H9 (cell line): ENCODE measurements at regions not wholly inside any gene's neighbourhood (a gene's known extent, or its start where the extent isn't known, plus 50 kb on each side); places are given as distances from the start of the nearest gene placed in this dataset.

Experiments
- DNase-seq: peaks from one replicate; pipeline ENCODE4 v3.0.0-alpha.2; 2017
- H2AFZ ChIP-seq: one replicate; pipeline ENCODE4 v1.6.1; 2013; ENCODE audit warnings: mild to moderate bottlenecking, low read length, control low read depth, moderate library complexity
- H2AK5ac ChIP-seq: 2 replicates; pipeline ENCODE4 v1.6.1; 2013; ENCODE audit warnings: low read length, control low read depth, mixed read lengths; ENCODE audit not compliant: insufficient read length
- H2BK120ac ChIP-seq: one replicate; pipeline ENCODE4 v1.6.1; 2013; ENCODE audit warnings: low read depth, mild to moderate bottlenecking, low read length, control low read depth, inconsistent platforms; ENCODE audit not compliant: poor library complexity, severe bottlenecking
- H2BK12ac ChIP-seq: 2 replicates; pipeline ENCODE4 v1.6.1; 2013; ENCODE audit warnings: low read length, control low read depth, mixed read lengths, low read depth; ENCODE audit not compliant: insufficient read length
- H2BK15ac ChIP-seq: 2 replicates; pipeline ENCODE4 v1.6.1; 2013; ENCODE audit warnings: low read depth, low read length, control low read depth
- H2BK20ac ChIP-seq: one replicate; pipeline ENCODE4 v1.6.1; 2013; ENCODE audit warnings: low read depth, mild to moderate bottlenecking, low read length, control low read depth, inconsistent platforms; ENCODE audit not compliant: poor library complexity, severe bottlenecking
- H2BK5ac ChIP-seq: 2 replicates; pipeline ENCODE4 v1.6.1; 2013; ENCODE audit warnings: low read length, control low read depth, mixed read lengths; ENCODE audit not compliant: insufficient read length
- H3K14ac ChIP-seq: 2 replicates; pipeline ENCODE4 v1.6.1; 2013; ENCODE audit warnings: low read length, control low read depth; ENCODE audit not compliant: insufficient read depth
- H3K18ac ChIP-seq: 2 replicates; pipeline ENCODE4 v1.6.1; 2013; ENCODE audit warnings: low read depth, mild to moderate bottlenecking, mixed read lengths, low read length, control low read depth; ENCODE audit not compliant: insufficient read length
- H3K23ac ChIP-seq: 2 replicates; pipeline ENCODE4 v1.6.1; 2013; ENCODE audit warnings: low read length, control low read depth, mixed read lengths, low read depth; ENCODE audit not compliant: insufficient read length
- H3K23me2 ChIP-seq: 2 replicates; pipeline ENCODE4 v1.6.1; 2013; ENCODE audit warnings: low read depth, mild to moderate bottlenecking, mixed read lengths, low read length, control low read depth; ENCODE audit not compliant: insufficient read length, poor library complexity, severe bottlenecking
- H3K27ac ChIP-seq: 2 replicates; pipeline ENCODE4 v1.5.1; 2013; ENCODE audit warnings: low read length, control low read depth, mixed read lengths, low read depth; ENCODE audit not compliant: insufficient read length
- H3K27me3 ChIP-seq: 2 replicates; pipeline ENCODE4 v1.6.1; 2013; ENCODE audit warnings: low read length, control low read depth, inconsistent platforms; ENCODE audit not compliant: insufficient read depth
- H3K4ac ChIP-seq: 2 replicates; pipeline ENCODE4 v1.6.1; 2013; ENCODE audit warnings: low read depth, mild to moderate bottlenecking, control low read depth, inconsistent platforms, low read length, moderate library complexity
- H3K4me1 ChIP-seq: 2 replicates; pipeline ENCODE4 v1.6.1; 2013; ENCODE audit warnings: low read length, control low read depth, inconsistent platforms; ENCODE audit not compliant: insufficient read depth
- H3K4me2 ChIP-seq: 2 replicates; pipeline ENCODE4 v1.6.1; 2013; ENCODE audit warnings: low read length, control low read depth, mixed read lengths; ENCODE audit not compliant: insufficient read length, insufficient read depth
- H3K56ac ChIP-seq: 2 replicates; pipeline ENCODE4 v1.6.1; 2013; ENCODE audit warnings: low read depth, mild to moderate bottlenecking, mixed read lengths, low read length, control low read depth; ENCODE audit not compliant: insufficient read length
- H3K79me1 ChIP-seq: 2 replicates; pipeline ENCODE4 v1.6.1; 2013; ENCODE audit warnings: low read depth, mild to moderate bottlenecking, moderate library complexity, low read length, control low read depth, inconsistent platforms; ENCODE audit not compliant: insufficient read depth, poor library complexity, severe bottlenecking
- H3K79me2 ChIP-seq: 2 replicates; pipeline ENCODE4 v1.6.1; 2013; ENCODE audit warnings: low read length, control low read depth, inconsistent platforms; ENCODE audit not compliant: insufficient read depth
- H3K9ac ChIP-seq: 2 replicates; pipeline ENCODE4 v1.6.1; 2013; ENCODE audit warnings: low read length, control low read depth, mixed read lengths; ENCODE audit not compliant: insufficient read length; ENCODE audit errors: extremely low read depth
- H3K9me3 ChIP-seq: one replicate; pipeline ENCODE4 v1.6.1; 2013; ENCODE audit warnings: low read depth, low read length, inconsistent platforms; ENCODE audit not compliant: control insufficient read depth
- H3T11ph ChIP-seq: one replicate; pipeline ENCODE4 v1.6.1; 2013; ENCODE audit warnings: mild to moderate bottlenecking, low read length, control low read depth, inconsistent platforms
- H4K20me1 ChIP-seq: one replicate; pipeline ENCODE4 v1.6.1; 2013; ENCODE audit not compliant: control insufficient read depth, insufficient read length, insufficient read depth
- H4K5ac ChIP-seq: 2 replicates; pipeline ENCODE4 v1.6.1; 2013; ENCODE audit warnings: low read depth, mild to moderate bottlenecking, mixed read lengths, low read length, control low read depth; ENCODE audit not compliant: insufficient read length
- H4K8ac ChIP-seq: replicated peaks from 2 replicates; pipeline ENCODE4 v1.6.1; 2013; ENCODE audit warnings: low read length, control low read depth, mixed read lengths, low read depth; ENCODE audit not compliant: insufficient read length
- H4K91ac ChIP-seq: 2 replicates; pipeline ENCODE4 v1.6.1; 2013; ENCODE audit warnings: low read depth, mild to moderate bottlenecking, moderate library complexity, mixed read lengths, low read length, control low read depth; ENCODE audit not compliant: insufficient read length
- H3K27ac Mint-ChIP-seq, 3 experiments: 2 replicates in 2 of 3; 3 replicates in 1 of 3; pipeline ENCODE4 v1.8.0; 2020 to 2021; ENCODE audit warnings: mixed read lengths in 3 of 3, mild to moderate bottlenecking in 1 of 3, moderate library complexity in 1 of 3
- H3K27me3 Mint-ChIP-seq: 2 replicates; pipeline ENCODE4 v1.8.0; 2021; ENCODE audit warnings: low read depth, mild to moderate bottlenecking, moderate library complexity, mixed read lengths
- H3K36me3 Mint-ChIP-seq, 3 experiments: 2 replicates in 2 of 3; 3 replicates in 1 of 3; pipeline ENCODE4 v1.8.0; 2020 to 2021; ENCODE audit warnings: low read depth in 3 of 3, mixed read lengths in 3 of 3; ENCODE audit not compliant: insufficient read depth in 1 of 3
- H3K4me1 Mint-ChIP-seq, 2 experiments: 2 replicates each; pipeline ENCODE4 v1.8.0; 2020; ENCODE audit warnings: mixed read lengths in 2 of 2
- H3K4me3 Mint-ChIP-seq, 2 experiments: 2 replicates in 1 of 2; 3 replicates in 1 of 2; pipeline ENCODE4 v1.8.0; 2020 to 2021; ENCODE audit warnings: mild to moderate bottlenecking in 2 of 2, mixed read lengths in 2 of 2, moderate library complexity in 1 of 2
- H3K9me3 Mint-ChIP-seq, 2 experiments: 2 replicates in 1 of 2; 3 replicates in 1 of 2; pipeline ENCODE4 v1.8.0; 2020; ENCODE audit warnings: mild to moderate bottlenecking in 2 of 2, mixed read lengths in 2 of 2, moderate library complexity in 1 of 2
- WGBS: extraction: QIAGEN DNeasy Blood & Tissue Kit; methylation state at CpG from one replicate; pipeline ENCODE4 v1.1.7; 2013; ENCODE audit warnings: missing lambda C conversion rate, low lambda C conversion rate, mixed read lengths; ENCODE audit not compliant: insufficient read length; ENCODE audit errors: extremely low coverage; 5-methylcytosine and 5-hydroxymethylcytosine counted together
- TF ChIP-seq, protein P1 (sequence below): fragments of 200-600 bp; sonication (generic); conservative IDR thresholded peaks from 3 replicates; pipeline ENCODE4 v1.8.0; 2021; ENCODE audit warnings: antibody characterized with exemption, mild to moderate bottlenecking

DNA sequence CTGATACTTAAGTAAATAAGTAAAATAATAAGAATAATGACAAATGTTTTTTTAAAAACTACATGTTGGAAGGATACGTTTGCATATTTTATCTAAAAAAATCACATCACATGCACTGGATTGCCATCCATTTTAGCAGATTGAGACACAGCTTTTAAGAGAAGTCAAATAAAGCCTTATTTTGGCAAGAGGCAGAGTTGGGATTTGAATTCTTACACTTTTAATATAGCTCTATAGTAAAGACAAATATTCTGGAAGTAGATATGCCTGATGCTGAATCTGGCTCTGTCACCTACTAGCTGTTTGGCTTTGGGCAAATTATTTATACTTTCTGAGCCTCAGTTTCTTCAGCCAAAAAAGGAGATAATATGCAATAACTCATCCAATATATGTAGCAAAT is 386.4 kb downstream of the ETV1 start:
- no peaks in the 10 kb centered on the region for H3K79me1 ChIP-seq
- peaks cover 6% of the 10 kb centered on the region for H3K9me3 ChIP-seq
- no peak overlapping the region for H2BK5ac ChIP-seq
- Mint-ChIP-seq H3K36me3 (peaks cover 9 to 19% (median 11%) of the 10 kb centered on the region in 3 experiments; a peak in 6 of 7 replicates), H3K4me3 (no peak overlapping the region), H3K4me1 (no peaks in the 10 kb centered on the region), H3K27ac (no peak overlapping the region), H3K9me3 (peaks cover 12 to 15% of the 10 kb centered on the region in 2 experiments; a peak in 4 of 5 replicates), H3K27me3 (no peaks in the 10 kb centered on the region)
- no peak overlapping the region for H4K8ac ChIP-seq
- TF ChIP-seq, protein P1, sequence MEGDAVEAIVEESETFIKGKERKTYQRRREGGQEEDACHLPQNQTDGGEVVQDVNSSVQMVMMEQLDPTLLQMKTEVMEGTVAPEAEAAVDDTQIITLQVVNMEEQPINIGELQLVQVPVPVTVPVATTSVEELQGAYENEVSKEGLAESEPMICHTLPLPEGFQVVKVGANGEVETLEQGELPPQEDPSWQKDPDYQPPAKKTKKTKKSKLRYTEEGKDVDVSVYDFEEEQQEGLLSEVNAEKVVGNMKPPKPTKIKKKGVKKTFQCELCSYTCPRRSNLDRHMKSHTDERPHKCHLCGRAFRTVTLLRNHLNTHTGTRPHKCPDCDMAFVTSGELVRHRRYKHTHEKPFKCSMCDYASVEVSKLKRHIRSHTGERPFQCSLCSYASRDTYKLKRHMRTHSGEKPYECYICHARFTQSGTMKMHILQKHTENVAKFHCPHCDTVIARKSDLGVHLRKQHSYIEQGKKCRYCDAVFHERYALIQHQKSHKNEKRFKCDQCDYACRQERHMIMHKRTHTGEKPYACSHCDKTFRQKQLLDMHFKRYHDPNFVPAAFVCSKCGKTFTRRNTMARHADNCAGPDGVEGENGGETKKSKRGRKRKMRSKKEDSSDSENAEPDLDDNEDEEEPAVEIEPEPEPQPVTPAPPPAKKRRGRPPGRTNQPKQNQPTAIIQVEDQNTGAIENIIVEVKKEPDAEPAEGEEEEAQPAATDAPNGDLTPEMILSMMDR: no peak
- H4K20me1 ChIP-seq: no peaks in the 10 kb centered on the region
- no peaks in the 10 kb centered on the region for H3K79me2 ChIP-seq
- H2BK15ac ChIP-seq: no peak overlapping the region
- H3K4me2 ChIP-seq: no peak overlapping the region
- H3K18ac ChIP-seq: no peak overlapping the region
- H3K56ac ChIP-seq: no peak overlapping the region
- no CpG with 5 or more reads among the region's 1 CpG for whole genome bisulfite sequencing
- no peaks in the 10 kb centered on the region for H3K4me1 ChIP-seq
- no peak overlapping the region for H3K14ac ChIP-seq
- no peak overlapping the region for H3K27ac ChIP-seq
- H2BK12ac ChIP-seq: no peak overlapping the region
- H2BK120ac ChIP-seq: no peak overlapping the region
- H3K4ac ChIP-seq: no peak overlapping the region
- no peak overlapping the region for H4K91ac ChIP-seq
- H3K23ac ChIP-seq: no peak overlapping the region
- H2BK20ac ChIP-seq: no peak overlapping the region
- no peaks in the 10 kb centered on the region for H3K23me2 ChIP-seq
- H4K5ac ChIP-seq: no peak overlapping the region
- no peaks in the 10 kb centered on the region for H3K27me3 ChIP-seq
- DNase-seq: no peak
- H2AK5ac ChIP-seq: no peak overlapping the region
- no peak overlapping the region for H3T11ph ChIP-seq
- H3K9ac ChIP-seq: no peak overlapping the region
- H2AFZ ChIP-seq: no peak overlapping the region
